ENCODE measurements at regions not wholly inside any gene's neighbourhood (a gene's known extent, or its start where the extent isn't known, plus 50 kb on each side); places are given as distances from the start of the nearest gene placed in this dataset.
"Not testable (repeated sequence)": the region's sequence is repeated elsewhere in the genome, so short reads cannot be mapped to it uniquely, and the experiment has no call there.

DNA sequence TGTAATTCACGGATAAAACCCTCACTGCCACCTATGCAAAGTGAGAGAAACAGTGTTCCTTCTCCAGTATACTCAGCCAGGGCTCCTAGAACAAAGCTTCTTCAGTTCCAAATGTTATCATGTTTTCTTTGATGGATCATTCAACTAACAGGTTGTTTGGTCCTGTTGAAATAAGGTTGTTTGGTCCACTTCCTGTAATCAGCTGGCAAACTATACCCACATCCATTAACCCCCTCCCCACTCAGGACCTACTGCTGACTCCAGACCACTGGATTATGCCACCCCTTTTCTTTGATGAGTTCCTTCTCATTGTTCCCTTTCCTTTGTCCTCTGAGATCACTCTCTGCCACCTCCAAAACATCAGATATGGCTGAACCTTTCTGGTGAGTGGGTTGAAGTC is 267.7 kb upstream of the USP25 start:
- TF ChIP-seq POLR2A (IDR thresholded peaks at IDR 0.05) (no peak), EP300 (IDR thresholded peaks at IDR 0.05) (no peak), POLR2AphosphoS5 (IDR thresholded peaks at IDR 0.05) (no peak)
- TF ChIP-seq, protein P1, sequence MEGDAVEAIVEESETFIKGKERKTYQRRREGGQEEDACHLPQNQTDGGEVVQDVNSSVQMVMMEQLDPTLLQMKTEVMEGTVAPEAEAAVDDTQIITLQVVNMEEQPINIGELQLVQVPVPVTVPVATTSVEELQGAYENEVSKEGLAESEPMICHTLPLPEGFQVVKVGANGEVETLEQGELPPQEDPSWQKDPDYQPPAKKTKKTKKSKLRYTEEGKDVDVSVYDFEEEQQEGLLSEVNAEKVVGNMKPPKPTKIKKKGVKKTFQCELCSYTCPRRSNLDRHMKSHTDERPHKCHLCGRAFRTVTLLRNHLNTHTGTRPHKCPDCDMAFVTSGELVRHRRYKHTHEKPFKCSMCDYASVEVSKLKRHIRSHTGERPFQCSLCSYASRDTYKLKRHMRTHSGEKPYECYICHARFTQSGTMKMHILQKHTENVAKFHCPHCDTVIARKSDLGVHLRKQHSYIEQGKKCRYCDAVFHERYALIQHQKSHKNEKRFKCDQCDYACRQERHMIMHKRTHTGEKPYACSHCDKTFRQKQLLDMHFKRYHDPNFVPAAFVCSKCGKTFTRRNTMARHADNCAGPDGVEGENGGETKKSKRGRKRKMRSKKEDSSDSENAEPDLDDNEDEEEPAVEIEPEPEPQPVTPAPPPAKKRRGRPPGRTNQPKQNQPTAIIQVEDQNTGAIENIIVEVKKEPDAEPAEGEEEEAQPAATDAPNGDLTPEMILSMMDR (IDR thresholded peaks at IDR 0.05), result no peak
- Histone ChIP-seq H3K36me3 (no peaks in the 10 kb centered on the region), H3K4me3 (no peak overlapping the region), H3K9me3 (no peaks in the 10 kb centered on the region), H3K27ac (no peak overlapping the region), H3K4me1 (no peaks in the 10 kb centered on the region), H3K27me3 (no peaks in the 10 kb centered on the region)
- no peak for ATAC-seq (ENCODE audit: low FRiP score in 2 of 2)
- WGBS, 2 donors, result 71 to 83% methylated on average over 1 of the region's 1 CpG
- DNase-seq, result no peak

DNA sequence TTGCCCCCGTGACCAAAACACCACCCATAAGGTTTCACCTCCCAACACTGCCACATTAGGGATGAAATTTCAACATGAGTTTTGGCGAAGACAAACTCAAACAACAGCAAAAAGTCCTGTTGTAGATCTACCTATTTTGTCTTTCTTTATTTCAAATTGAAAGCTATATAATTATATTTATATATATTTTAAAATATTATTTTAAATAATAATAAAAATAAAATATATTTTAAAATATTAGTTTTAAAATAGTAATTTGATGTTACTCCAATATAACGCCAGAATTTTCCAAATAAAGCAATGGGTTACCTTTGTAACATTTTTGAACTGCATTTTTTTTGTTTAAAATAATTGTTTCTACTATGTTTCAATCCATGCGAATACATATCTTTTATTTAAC is 263.5 kb upstream of the USP25 start:
- WGBS, 2 donors, result 95 to 96% methylated on average over 4 of the region's 4 CpGs
- H3K4me1 ChIP-seq, result no peaks in the 10 kb centered on the region
- H3K27ac ChIP-seq, result no peak overlapping the region
- no peak overlapping the region for H3K4me3 ChIP-seq
- no peaks in the 10 kb centered on the region for H3K36me3 ChIP-seq
- no peak for ATAC-seq (ENCODE audit: low FRiP score in 2 of 2)
- H3K9me3 ChIP-seq, result no peaks in the 10 kb centered on the region
- TF ChIP-seq POLR2AphosphoS5 (IDR thresholded peaks at IDR 0.05) (no peak), EP300 (IDR thresholded peaks at IDR 0.05) (no peak), POLR2A (IDR thresholded peaks at IDR 0.05) (no peak)
- TF ChIP-seq, protein P1 (IDR thresholded peaks at IDR 0.05), result no peak
- DNase-seq, result no peak
- no peaks in the 10 kb centered on the region for H3K27me3 ChIP-seq

DNA sequence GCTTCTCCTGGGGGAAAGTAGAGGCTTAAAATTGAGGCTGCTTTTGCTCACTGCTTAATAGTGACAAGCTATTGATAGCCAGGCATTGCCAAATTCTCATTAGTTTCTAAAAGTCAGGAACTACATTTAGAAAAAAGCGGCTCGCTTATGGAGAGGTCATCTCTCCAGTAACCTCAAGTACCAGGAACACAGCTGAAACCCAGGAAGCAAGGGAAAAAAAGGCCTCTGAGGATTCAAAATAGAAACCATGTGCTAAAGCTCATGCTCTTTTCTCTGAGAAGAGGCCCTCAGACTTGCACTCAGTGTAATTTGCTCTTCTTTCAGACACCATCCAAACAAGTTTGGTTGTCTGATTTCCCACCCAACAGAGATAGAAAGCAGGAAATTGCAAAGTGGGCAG is 261.4 kb upstream of the USP25 start:
- H3K4me1 ChIP-seq, result no peaks in the 10 kb centered on the region
- TF ChIP-seq POLR2A (IDR thresholded peaks at IDR 0.05), result no peak
- TF ChIP-seq EP300 (IDR thresholded peaks at IDR 0.05), result no peak
- TF ChIP-seq, protein P1 (IDR thresholded peaks at IDR 0.05), result no peak
- no peak for TF ChIP-seq POLR2AphosphoS5 (IDR thresholded peaks at IDR 0.05)
- no peaks in the 10 kb centered on the region for H3K36me3 ChIP-seq
- ATAC-seq (ENCODE audit: low FRiP score in 2 of 2) (no peak), DNase-seq (no peak)
- no peak overlapping the region for H3K27ac ChIP-seq
- H3K27me3 ChIP-seq, result no peaks in the 10 kb centered on the region
- no peaks in the 10 kb centered on the region for H3K9me3 ChIP-seq
- no peak overlapping the region for H3K4me3 ChIP-seq
- 72 to 73% methylated on average over 2 of the region's 2 CpGs for WGBS, 2 donors

DNA sequence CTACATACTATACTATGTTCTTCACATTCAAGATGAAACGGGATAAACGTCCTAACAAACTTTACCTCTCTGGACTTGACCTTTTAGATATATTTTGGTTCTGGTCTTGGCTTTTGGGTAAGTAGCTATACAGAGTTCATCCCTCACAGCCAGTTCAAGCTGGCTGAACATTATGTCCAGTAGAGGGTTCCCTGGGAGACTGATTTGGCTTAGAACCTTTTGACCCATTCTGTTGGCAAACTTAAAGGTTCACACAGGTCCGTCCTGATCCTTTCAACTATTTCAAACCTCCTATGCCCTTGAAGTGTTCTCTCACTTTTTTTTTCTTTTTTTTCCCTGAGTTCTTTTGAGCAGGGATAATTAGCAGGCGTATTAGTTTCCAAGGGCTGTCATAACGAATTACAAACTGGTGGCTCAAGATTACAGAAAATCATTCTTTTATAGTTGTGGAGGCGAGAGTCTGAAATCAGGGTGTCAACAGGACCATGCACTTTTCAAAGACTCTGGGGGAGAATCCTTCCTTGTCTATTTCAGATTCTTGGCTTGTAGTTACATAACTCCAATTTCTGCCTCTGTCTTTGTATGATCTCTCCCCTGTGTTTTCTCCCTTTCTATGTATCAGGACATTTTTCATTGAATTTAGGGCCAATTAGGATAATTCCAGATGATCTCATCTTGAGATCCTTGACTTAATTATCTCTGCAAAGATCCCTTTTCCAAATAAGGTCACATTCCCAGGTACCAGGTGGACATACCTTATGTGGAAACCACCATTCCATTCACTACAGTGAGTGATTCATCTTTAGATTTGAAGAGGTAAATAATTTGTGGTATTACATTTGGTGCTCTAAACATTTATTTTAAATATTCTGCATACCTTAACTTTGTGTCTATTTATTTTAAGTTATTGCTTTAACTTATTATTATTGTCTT is 257.4 kb upstream of the USP25 start:
- no peaks in the 10 kb centered on the region for H3K27me3 ChIP-seq
- H3K9me3 ChIP-seq, result no peaks in the 10 kb centered on the region
- H3K4me1 ChIP-seq, result no peaks in the 10 kb centered on the region
- no peak overlapping the region for H3K27ac ChIP-seq
- TF ChIP-seq, protein P1 (IDR thresholded peaks at IDR 0.05), result no peak
- TF ChIP-seq EP300 (IDR thresholded peaks at IDR 0.05) (no peak), POLR2A (IDR thresholded peaks at IDR 0.05) (no peak), POLR2AphosphoS5 (IDR thresholded peaks at IDR 0.05) (no peak)
- WGBS, 2 donors, result 87 to 88% methylated on average over 6 of the region's 6 CpGs
- DNase-seq (no peak), ATAC-seq (ENCODE audit: low FRiP score in 2 of 2) (no peak)
- no peaks in the 10 kb centered on the region for H3K36me3 ChIP-seq
- H3K4me3 ChIP-seq, result no peak overlapping the region

DNA sequence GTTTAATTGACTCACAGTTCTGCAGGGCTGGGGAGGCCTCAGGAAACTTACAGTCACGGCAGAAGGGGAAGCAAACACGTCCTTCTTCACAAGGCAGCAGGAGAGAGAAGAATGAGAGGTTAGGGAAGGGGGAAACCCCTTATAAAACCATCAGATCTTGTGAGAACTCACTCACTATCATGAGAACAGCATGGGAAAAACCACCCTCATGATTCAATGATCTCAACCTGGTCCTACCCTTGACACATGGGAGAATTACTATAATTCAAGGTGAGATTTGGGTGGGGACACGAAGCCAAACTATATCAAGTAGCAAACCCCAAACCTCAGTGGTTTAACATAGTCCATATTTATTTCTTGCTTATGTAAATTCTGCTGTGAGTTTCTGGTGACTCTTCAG is 252.0 kb upstream of the USP25 start:
- WGBS, 2 donors, result 76% methylated on average over 3 of the region's 3 CpGs
- not testable (repeated sequence) for H3K9me3 ChIP-seq; H3K27me3 ChIP-seq; DNase-seq; H3K4me3 ChIP-seq; H3K36me3 ChIP-seq; H3K27ac ChIP-seq; H3K4me1 ChIP-seq; ATAC-seq (ENCODE audit: low FRiP score in 2 of 2)
